ENCODE measurements at regions not wholly inside any gene's neighbourhood (a gene's known extent, or its start where the extent isn't known, plus 50 kb on each side); places are given as distances from the start of the nearest gene placed in this dataset.

- Histone ChIP-seq H3K36me3 (ENCODE audit: insufficient read depth, low read length) (no peaks in the 10 kb centered on the region), H3K27ac (ENCODE audit: low read depth, low read length) (no peak overlapping the region), H3K79me2 (ENCODE audit: insufficient read depth, low read length) (no peaks in the 10 kb centered on the region), H3K4me1 (ENCODE audit: insufficient read depth, low read length) (peaks cover 2% of the 10 kb centered on the region), H4K20me1 (ENCODE audit: insufficient read depth, low read length) (no peaks in the 10 kb centered on the region), H3K4me2 (ENCODE audit: insufficient read depth, low read length) (no peak overlapping the region), H3K4me3 (ENCODE audit: insufficient read depth, low read length) (no peak overlapping the region), H2AFZ (ENCODE audit: low read length) (no peak overlapping the region), H3K9me3 (ENCODE audit: low read depth, low read length) (no peaks in the 10 kb centered on the region), H3K27me3 (ENCODE audit: insufficient read depth, low read length) (peaks cover 2% of the 10 kb centered on the region)
- no peak for DNase-seq (ENCODE audit: insufficient read length, low spot score, missing footprints)
- no peak for TF ChIP-seq CTCF (IDR thresholded peaks at IDR 0.05; ENCODE audit: extremely low read depth, low read depth, low read length)
Observed at GRCh38 chr2:176467595-176467994, 198.4 kb downstream of the MTX2 start.

GRCh38 chr2:176468457-176469113 lies 199.3 kb downstream of the MTX2 start:
- Histone ChIP-seq H3K4me2 (ENCODE audit: insufficient read depth, low read length) (no peak overlapping the region), H3K79me2 (ENCODE audit: insufficient read depth, low read length) (no peaks in the 10 kb centered on the region), H3K36me3 (ENCODE audit: insufficient read depth, low read length) (no peaks in the 10 kb centered on the region), H4K20me1 (ENCODE audit: insufficient read depth, low read length) (no peaks in the 10 kb centered on the region), H3K9me3 (ENCODE audit: low read depth, low read length) (no peaks in the 10 kb centered on the region), H3K4me1 (ENCODE audit: insufficient read depth, low read length) (peaks cover 4% of the 10 kb centered on the region), H2AFZ (ENCODE audit: low read length) (no peak overlapping the region), H3K4me3 (ENCODE audit: insufficient read depth, low read length) (no peak overlapping the region), H3K27me3 (ENCODE audit: insufficient read depth, low read length) (peaks cover 2% of the 10 kb centered on the region), H3K27ac (ENCODE audit: low read depth, low read length) (no peak overlapping the region)
- DNase-seq (ENCODE audit: insufficient read length, low spot score, missing footprints) = peak; percentile 19
- TF ChIP-seq CTCF (IDR thresholded peaks at IDR 0.05; ENCODE audit: extremely low read depth, low read depth, low read length) = no peak

GRCh38 chr2:176470713-176471112 lies 201.5 kb downstream of the MTX2 start:
- no peak for TF ChIP-seq CTCF (IDR thresholded peaks at IDR 0.05; ENCODE audit: extremely low read depth, low read depth, low read length)
- DNase-seq (ENCODE audit: insufficient read length, low spot score, missing footprints) = no peak
- H3K4me3 ChIP-seq (ENCODE audit: insufficient read depth, low read length) = no peak overlapping the region
- peaks cover 2% of the 10 kb centered on the region for H3K27me3 ChIP-seq (ENCODE audit: insufficient read depth, low read length)
- H3K27ac ChIP-seq (ENCODE audit: low read depth, low read length) = no peak overlapping the region
- peaks cover 4% of the 10 kb centered on the region for H3K4me1 ChIP-seq (ENCODE audit: insufficient read depth, low read length)
- no peak overlapping the region for H3K4me2 ChIP-seq (ENCODE audit: insufficient read depth, low read length)
- no peak overlapping the region for H2AFZ ChIP-seq (ENCODE audit: low read length)
- H3K79me2 ChIP-seq (ENCODE audit: insufficient read depth, low read length) = no peaks in the 10 kb centered on the region
- no peaks in the 10 kb centered on the region for H4K20me1 ChIP-seq (ENCODE audit: insufficient read depth, low read length)
- no peaks in the 10 kb centered on the region for H3K9me3 ChIP-seq (ENCODE audit: low read depth, low read length)
- no peaks in the 10 kb centered on the region for H3K36me3 ChIP-seq (ENCODE audit: insufficient read depth, low read length)

- Histone ChIP-seq H3K79me2 (ENCODE audit: insufficient read depth, low read length) (no peaks in the 10 kb centered on the region), H3K9me3 (ENCODE audit: low read depth, low read length) (no peaks in the 10 kb centered on the region), H3K4me2 (ENCODE audit: insufficient read depth, low read length) (no peak overlapping the region), H3K27me3 (ENCODE audit: insufficient read depth, low read length) (no peaks in the 10 kb centered on the region), H3K36me3 (ENCODE audit: insufficient read depth, low read length) (no peaks in the 10 kb centered on the region), H4K20me1 (ENCODE audit: insufficient read depth, low read length) (no peaks in the 10 kb centered on the region), H2AFZ (ENCODE audit: low read length) (peak overlapping the region; percentile 68), H3K27ac (ENCODE audit: low read depth, low read length) (no peak overlapping the region), H3K4me1 (ENCODE audit: insufficient read depth, low read length) (peaks cover 4% of the 10 kb centered on the region), H3K4me3 (ENCODE audit: insufficient read depth, low read length) (no peak overlapping the region)
- TF ChIP-seq CTCF (IDR thresholded peaks at IDR 0.05; ENCODE audit: extremely low read depth, low read depth, low read length) = no peak
- DNase-seq (ENCODE audit: insufficient read length, low spot score, missing footprints) = no peak
Observed at GRCh38 chr2:176471949-176472348, 202.7 kb downstream of the MTX2 start.
